PC-3 (cell line): ENCODE measurements at regions not wholly inside any gene's neighbourhood (a gene's known extent, or its start where the extent isn't known, plus 50 kb on each side); places are given as distances from the start of the nearest gene placed in this dataset.

Experiments used
- ATAC-seq: fragments of 200-7000 bp; cut with Tn5 transposase; 2 replicates; pipeline ENCODE4 v1.9.1; 2020; ENCODE audit warnings: mild to moderate bottlenecking, moderate library complexity
- BruUV-seq: library from RNA; stranded (reverse); fragments of 400-500 nt; replicated peaks from 2 replicates; lab custom pipeline; 2021; lab: Mats Ljungman, UMichigan
- CTCF ChIA-PET: fragments of 300-600 bp; sonication (Branson Sonifier 250); formaldehyde crosslinking; loops from one replicate; lab custom pipeline; 2022; ENCODE audit warnings: antibody characterized with exemption; lab: Charles Lee
- POLR2A ChIA-PET: fragments of 300-600 bp; sonication (Branson Sonifier 250); formaldehyde crosslinking; loops from one replicate; lab custom pipeline; 2022; ENCODE audit warnings: antibody characterized with exemption; ENCODE audit not compliant: unreplicated experiment; lab: Charles Lee
- DNase-seq: peaks from one replicate; pipeline ENCODE4 v3.0.0-alpha.2; 2015
- H2AFZ ChIP-seq: fragments of 300-600 bp; sonication (generic); 2 replicates; pipeline ENCODE4 v1.6.0; 2016; ENCODE audit warnings: antibody characterized with exemption, low read length
- H3F3A ChIP-seq: fragments of 300-600 bp; sonication (generic); one replicate; pipeline ENCODE4 v1.6.0; 2017; ENCODE audit warnings: antibody characterized with exemption, low read length, control low read depth, mild to moderate bottlenecking; ENCODE audit not compliant: unreplicated experiment
- H3K27ac ChIP-seq: fragments of 300-600 bp; sonication (generic); 2 replicates; pipeline ENCODE4 v1.5.1; 2016; ENCODE audit warnings: mild to moderate bottlenecking, low read length
- H3K27me3 ChIP-seq: fragments of 300-600 bp; sonication (generic); 2 replicates; pipeline ENCODE4 v1.6.1; 2016; ENCODE audit warnings: low read length, mixed read lengths
- H3K36me3 ChIP-seq: fragments of 300-600 bp; sonication (generic); 2 replicates; pipeline ENCODE4 v1.6.1; 2016; ENCODE audit warnings: low read depth, mixed run types, low read length, mixed read lengths
- H3K4me1 ChIP-seq: fragments of 300-600 bp; sonication (generic); 2 replicates; pipeline ENCODE4 v1.5.1; 2016; ENCODE audit warnings: low read length; ENCODE audit not compliant: insufficient read depth
- H3K4me2 ChIP-seq: fragments of 300-600 bp; sonication (generic); 2 replicates; pipeline ENCODE4 v1.6.0; 2016; ENCODE audit warnings: low read length
- H3K4me3 ChIP-seq: fragments of 300-600 bp; sonication (generic); 2 replicates; pipeline ENCODE4 v1.5.1; 2016; ENCODE audit warnings: mild to moderate bottlenecking, low read length, mixed read lengths
- H3K79me2 ChIP-seq: fragments of 300-600 bp; sonication (generic); 2 replicates; pipeline ENCODE4 v1.6.1; 2017; ENCODE audit warnings: low read length, mixed read lengths
- H3K9ac ChIP-seq: fragments of 300-600 bp; sonication (generic); 2 replicates; pipeline ENCODE4 v1.6.0; 2016; ENCODE audit warnings: mild to moderate bottlenecking, low read length
- H3K9me2 ChIP-seq: fragments of 300-600 bp; sonication (generic); replicated peaks from 2 replicates; pipeline ENCODE4 v1.6.1; 2016; ENCODE audit warnings: mixed run types, low read length, mixed read lengths
- H3K9me3 ChIP-seq: fragments of 300-600 bp; sonication (generic); 2 replicates; pipeline ENCODE4 v1.6.1; 2016; ENCODE audit warnings: low read length, mixed read lengths
- H4K20me1 ChIP-seq: fragments of 300-600 bp; sonication (generic); 2 replicates; pipeline ENCODE4 v1.6.1; 2016; ENCODE audit warnings: low read length, mixed read lengths
- EZH2 ChIP-seq: fragments of 300-600 bp; sonication (generic); IDR thresholded peaks from one replicate; pipeline ENCODE4 v1.6.1; 2017; ENCODE audit warnings: antibody characterized with exemption, mild to moderate bottlenecking, low read length; ENCODE audit not compliant: unreplicated experiment
- EZH2phosphoT487 ChIP-seq: fragments of 300-600 bp; sonication (generic); IDR thresholded peaks from 2 replicates; pipeline ENCODE4 v1.6.1; 2018; ENCODE audit warnings: mild to moderate bottlenecking, antibody characterized with exemption, low read length, borderline replicate concordance
- intact Hi-C: fragments of 100-400 bp; cut with micrococcal nuclease; formaldehyde crosslinking; loops from 2 replicates; pipeline ENCODE4 v1.9.0; 2023
- TF ChIP-seq, protein P1 (sequence below): fragments of 300-600 bp; sonication (generic); conservative IDR thresholded peaks from 2 replicates; pipeline ENCODE4 v1.5.1; 2017; ENCODE audit warnings: antibody characterized with exemption, low read depth, mild to moderate bottlenecking, low read length

DNA sequence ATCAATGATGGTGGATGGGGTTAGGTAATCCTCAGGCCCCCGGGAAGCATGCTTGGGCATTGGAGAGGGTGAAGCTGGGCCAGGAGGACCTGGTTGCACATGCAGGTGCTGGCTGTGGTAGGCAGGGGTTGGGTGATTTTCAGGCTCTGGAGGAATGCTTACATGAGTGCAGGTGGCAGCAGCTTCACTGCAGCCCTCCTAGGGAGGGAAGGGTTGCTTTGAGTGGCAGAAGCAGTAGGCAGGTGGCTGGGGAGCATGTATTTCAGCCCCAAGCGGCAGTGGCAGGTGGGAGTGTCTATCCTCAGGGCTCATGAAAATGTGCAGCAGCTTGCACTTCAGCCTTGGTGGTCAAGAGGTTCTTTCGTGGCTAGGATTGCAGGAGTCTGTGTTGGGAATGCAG is 230.0 kb upstream of the CTNNB1 start:
- no peak overlapping the region for H2AFZ ChIP-seq
- H3K4me1 ChIP-seq, result peaks cover 29% of the 10 kb centered on the region
- H3K9me2 ChIP-seq, result no peaks in the 10 kb centered on the region
- ATAC-seq (no peak), DNase-seq (no peak)
- no peaks in the 10 kb centered on the region for H3K27me3 ChIP-seq
- ChIA-PET CTCF (no interaction called here), POLR2A (no interaction called here)
- no peak overlapping the region for H3K4me2 ChIP-seq
- no peaks in the 10 kb centered on the region for H3F3A ChIP-seq
- no peaks in the 10 kb centered on the region for H3K36me3 ChIP-seq
- H3K9ac ChIP-seq, result no peak overlapping the region
- H3K9me3 ChIP-seq, result no peaks in the 10 kb centered on the region
- H3K27ac ChIP-seq, result no peak overlapping the region
- no peak overlapping the region for H3K4me3 ChIP-seq
- TF ChIP-seq, protein P1, sequence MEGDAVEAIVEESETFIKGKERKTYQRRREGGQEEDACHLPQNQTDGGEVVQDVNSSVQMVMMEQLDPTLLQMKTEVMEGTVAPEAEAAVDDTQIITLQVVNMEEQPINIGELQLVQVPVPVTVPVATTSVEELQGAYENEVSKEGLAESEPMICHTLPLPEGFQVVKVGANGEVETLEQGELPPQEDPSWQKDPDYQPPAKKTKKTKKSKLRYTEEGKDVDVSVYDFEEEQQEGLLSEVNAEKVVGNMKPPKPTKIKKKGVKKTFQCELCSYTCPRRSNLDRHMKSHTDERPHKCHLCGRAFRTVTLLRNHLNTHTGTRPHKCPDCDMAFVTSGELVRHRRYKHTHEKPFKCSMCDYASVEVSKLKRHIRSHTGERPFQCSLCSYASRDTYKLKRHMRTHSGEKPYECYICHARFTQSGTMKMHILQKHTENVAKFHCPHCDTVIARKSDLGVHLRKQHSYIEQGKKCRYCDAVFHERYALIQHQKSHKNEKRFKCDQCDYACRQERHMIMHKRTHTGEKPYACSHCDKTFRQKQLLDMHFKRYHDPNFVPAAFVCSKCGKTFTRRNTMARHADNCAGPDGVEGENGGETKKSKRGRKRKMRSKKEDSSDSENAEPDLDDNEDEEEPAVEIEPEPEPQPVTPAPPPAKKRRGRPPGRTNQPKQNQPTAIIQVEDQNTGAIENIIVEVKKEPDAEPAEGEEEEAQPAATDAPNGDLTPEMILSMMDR, result no peak
- TF ChIP-seq EZH2 (no peak), EZH2phosphoT487 (no peak)
- H3K79me2 ChIP-seq, result no peaks in the 10 kb centered on the region
- intact Hi-C loops, result no loop called here
- H4K20me1 ChIP-seq, result no peaks in the 10 kb centered on the region
- no TSS peak for BruUV-seq

DNA sequence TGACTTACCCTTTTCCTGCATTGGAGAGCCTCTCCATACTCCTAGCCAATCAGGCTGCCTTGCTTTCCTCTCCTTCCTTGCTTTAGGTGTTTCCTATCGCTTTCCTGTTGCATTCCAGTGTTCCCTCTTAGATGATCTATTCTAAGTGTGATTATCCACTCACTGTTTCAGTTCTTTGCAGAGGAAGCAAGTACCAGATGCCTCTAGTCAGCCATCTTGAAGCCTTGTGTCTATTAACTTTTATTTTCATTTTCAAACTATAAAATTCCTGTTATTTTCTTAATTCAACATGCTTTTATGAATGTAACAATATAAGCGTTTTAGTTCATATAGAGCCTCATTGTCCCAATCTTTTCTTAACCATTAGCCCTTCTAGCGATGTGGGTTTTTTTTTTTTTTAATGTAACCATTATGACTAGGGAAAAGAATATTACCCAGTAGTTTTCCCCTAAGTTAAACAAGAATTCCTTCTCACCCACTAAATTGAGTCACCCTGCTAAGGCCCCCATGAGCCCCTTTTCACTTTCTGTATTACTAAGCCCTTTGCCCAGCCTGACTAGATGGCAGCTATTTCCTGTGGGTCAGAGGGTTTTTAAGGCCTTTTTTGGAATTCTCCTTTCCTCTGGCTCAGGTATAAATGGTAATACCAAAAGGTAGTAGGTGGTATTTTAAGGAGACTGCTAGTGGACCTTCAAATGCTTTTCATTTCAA is 229.4 kb upstream of the CTNNB1 start:
- BruUV-seq, result no TSS peak
- no peaks in the 10 kb centered on the region for H3K9me2 ChIP-seq
- no peak overlapping the region for H3K4me3 ChIP-seq
- CTCF ChIA-PET, result no interaction called here
- H2AFZ ChIP-seq, result no peak overlapping the region
- no peaks in the 10 kb centered on the region for H3K9me3 ChIP-seq
- peaks cover 29% of the 10 kb centered on the region for H3K4me1 ChIP-seq
- peak; percentile 15 for DNase-seq
- H3F3A ChIP-seq, result no peaks in the 10 kb centered on the region
- H3K9ac ChIP-seq, result no peak overlapping the region; the same call in 1 of the 2 replicates
- H3K27me3 ChIP-seq, result no peaks in the 10 kb centered on the region
- no peaks in the 10 kb centered on the region for H3K36me3 ChIP-seq
- H3K27ac ChIP-seq, result peak overlapping the region; percentile 94; the same call in 1 of the 2 replicates
- H3K4me2 ChIP-seq, result peak overlapping the region; percentile 59; the same call in 1 of the 2 replicates
- POLR2A ChIA-PET, result no interaction called here
- ATAC-seq, result no peak
- no peaks in the 10 kb centered on the region for H4K20me1 ChIP-seq
- TF ChIP-seq EZH2, result no peak
- TF ChIP-seq EZH2phosphoT487, result no peak
- TF ChIP-seq, protein P1, result no peak
- intact Hi-C loops, result no loop called here
- H3K79me2 ChIP-seq, result no peaks in the 10 kb centered on the region
